Gastrocnemius medialis (tissue), 4 donors: ENCODE measurements at regions not wholly inside any gene's neighbourhood (a gene's known extent, or its start where the extent isn't known, plus 50 kb on each side); places are given as distances from the start of the nearest gene placed in this dataset.

Source experiments
- POLR2A ChIP-seq, 2 donors: fragments of 450-650 bp; IDR thresholded peaks; one replicate each; pipeline ENCODE4 v1.6.1; 2017; ENCODE audit warnings: antibody characterized with exemption in 2 of 2, mild to moderate bottlenecking in 2 of 2, moderate library complexity in 2 of 2
- TF ChIP-seq, protein P1 (sequence below), 5 experiments: fragments of 450-650 bp in 3 of 5; fragments of 200-600 bp in 2 of 5; sonication (generic) in 2 of 5; IDR thresholded peaks in 4 of 5; conservative IDR thresholded peaks in 1 of 5; 1 replicate in 4 of 5; 2 replicates in 1 of 5; pipeline ENCODE4 v1.5.1; 2016 to 2019; ENCODE audit warnings: antibody characterized with exemption in 5 of 5, mild to moderate bottlenecking in 3 of 5, moderate library complexity in 3 of 5

DNA sequence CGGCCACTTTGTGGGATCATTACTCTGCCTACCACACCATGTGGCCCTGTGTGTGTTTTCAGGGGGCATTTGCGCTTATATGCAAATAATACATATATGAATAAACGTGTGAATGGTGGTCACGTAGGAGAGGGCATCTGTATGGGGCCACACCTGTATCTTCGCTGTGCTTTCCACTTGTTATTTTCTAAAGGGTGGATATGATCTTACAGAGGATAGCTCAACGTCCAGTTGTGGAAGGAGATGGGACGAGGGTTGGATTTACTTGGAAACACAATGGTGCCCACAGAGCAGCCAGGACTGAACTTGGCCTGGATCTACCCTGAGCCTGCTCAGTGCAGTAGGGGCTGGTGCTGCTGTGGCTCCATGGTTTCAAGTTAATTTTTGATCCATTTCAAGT lies 93.3 kb downstream of the YTHDF1 start:
- TF ChIP-seq, protein P1, sequence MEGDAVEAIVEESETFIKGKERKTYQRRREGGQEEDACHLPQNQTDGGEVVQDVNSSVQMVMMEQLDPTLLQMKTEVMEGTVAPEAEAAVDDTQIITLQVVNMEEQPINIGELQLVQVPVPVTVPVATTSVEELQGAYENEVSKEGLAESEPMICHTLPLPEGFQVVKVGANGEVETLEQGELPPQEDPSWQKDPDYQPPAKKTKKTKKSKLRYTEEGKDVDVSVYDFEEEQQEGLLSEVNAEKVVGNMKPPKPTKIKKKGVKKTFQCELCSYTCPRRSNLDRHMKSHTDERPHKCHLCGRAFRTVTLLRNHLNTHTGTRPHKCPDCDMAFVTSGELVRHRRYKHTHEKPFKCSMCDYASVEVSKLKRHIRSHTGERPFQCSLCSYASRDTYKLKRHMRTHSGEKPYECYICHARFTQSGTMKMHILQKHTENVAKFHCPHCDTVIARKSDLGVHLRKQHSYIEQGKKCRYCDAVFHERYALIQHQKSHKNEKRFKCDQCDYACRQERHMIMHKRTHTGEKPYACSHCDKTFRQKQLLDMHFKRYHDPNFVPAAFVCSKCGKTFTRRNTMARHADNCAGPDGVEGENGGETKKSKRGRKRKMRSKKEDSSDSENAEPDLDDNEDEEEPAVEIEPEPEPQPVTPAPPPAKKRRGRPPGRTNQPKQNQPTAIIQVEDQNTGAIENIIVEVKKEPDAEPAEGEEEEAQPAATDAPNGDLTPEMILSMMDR (IDR thresholded peaks at IDR 0.05 in 4 of 5, conservative IDR thresholded peaks at IDR 0.05 in 1 of 5), result no peak
- no peak for TF ChIP-seq POLR2A (IDR thresholded peaks at IDR 0.05)
